ENCODE measurements at regions not wholly inside any gene's neighbourhood (a gene's known extent, or its start where the extent isn't known, plus 50 kb on each side); places are given as distances from the start of the nearest gene placed in this dataset.

- TF ChIP-seq POLR2AphosphoS5 (IDR thresholded peaks at IDR 0.05; ENCODE audit: insufficient read depth, low read depth, low read length), result no peak
- no peak for TF ChIP-seq CTCF (IDR thresholded peaks at IDR 0.05; ENCODE audit: extremely low read depth in 1 of 2, insufficient read depth in 1 of 2, low read depth in 1 of 2, low read length in 2 of 2)
- TF ChIP-seq GATA2 (IDR thresholded peaks at IDR 0.05; ENCODE audit: insufficient read depth, insufficient read length, low read depth, low read length), result no peak
- TF ChIP-seq EZH2 (IDR thresholded peaks at IDR 0.05; ENCODE audit: borderline replicate concordance, low read depth, low read length, severe bottlenecking), result no peak
- no peak for TF ChIP-seq MAX (IDR thresholded peaks at IDR 0.05; ENCODE audit: insufficient read depth, insufficient read length)
- no peak for TF ChIP-seq POLR2A (IDR thresholded peaks at IDR 0.05; ENCODE audit: low read depth, low read length)
- TF ChIP-seq MYC (IDR thresholded peaks at IDR 0.05; ENCODE audit: low read depth, low read length), result no peak
Measured at GRCh38 chr22:25449781-25450317, 114.6 kb upstream of the GRK3 start.
